ENCODE measurements at regions not wholly inside any gene's neighbourhood (a gene's known extent, or its start where the extent isn't known, plus 50 kb on each side); places are given as distances from the start of the nearest gene placed in this dataset.

DNA sequence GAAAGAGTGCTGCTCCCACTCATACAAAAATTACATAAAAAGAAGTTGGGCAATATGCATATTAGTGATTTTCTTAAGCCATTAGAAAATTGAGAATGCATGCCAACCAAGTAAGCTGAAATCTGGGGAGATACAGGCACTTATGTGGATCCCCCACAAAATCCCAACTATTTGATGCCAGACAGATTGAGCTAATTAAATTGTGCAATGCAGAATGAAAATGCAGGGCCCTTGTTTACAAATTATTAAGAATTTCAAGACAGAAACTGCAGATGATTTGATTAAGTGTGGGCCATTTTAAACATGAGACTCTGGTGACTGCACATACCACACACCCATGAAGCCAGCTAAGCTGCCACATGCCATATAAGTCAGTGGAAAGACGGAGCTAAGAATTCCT lies 554.5 kb downstream of the CBLN2 start:
- no peaks in the 10 kb centered on the region for H3K79me2 ChIP-seq (ENCODE audit: insufficient read depth, low read length)
- no peak overlapping the region for H3K9ac ChIP-seq (ENCODE audit: insufficient read depth, low read depth, low read length)
- intact Hi-C loops (cut with micrococcal nuclease; ENCODE audit: unreplicated experiment) = no loop called here
- peaks cover 13% of the 10 kb centered on the region for H3K9me3 ChIP-seq (ENCODE audit: low read length)
- no peaks in the 10 kb centered on the region; a peak in 1 of 5 replicates for H3K27me3 ChIP-seq (ENCODE audit: control insufficient read depth in 1 of 2, insufficient read depth in 2 of 2, low read length in 2 of 2)
- no peak overlapping the region for H3K4me2 ChIP-seq (ENCODE audit: low read depth, low read length)
- POLR2A ChIA-PET = no interaction called here
- H2AFZ ChIP-seq (ENCODE audit: low read length) = no peak overlapping the region
- FAIRE-seq (no peak), ATAC-seq (no peak), DNase-seq (ENCODE audit: low spot score) (no peak)
- BruUV-seq (replicated peaks) = no TSS peak
- no peak overlapping the region for H3K27ac ChIP-seq (ENCODE audit: extremely low read length, insufficient read depth, low read length)
- no peaks in the 10 kb centered on the region for H4K20me1 ChIP-seq (ENCODE audit: insufficient read depth, low read length)
- H3K36me3 ChIP-seq (replicated peaks in 1 of 2; ENCODE audit: control insufficient read depth in 1 of 2, insufficient read depth in 2 of 2, low read length in 2 of 2) = no peaks in the 10 kb centered on the region
- in situ Hi-C loops (cut with HindIII; ENCODE audit: extremely low pct_ligation_motif_present, low pct_unique_long_range_greater_than_20kb) = no loop called here
- CTCF ChIA-PET (ENCODE audit: low intra/inter-chr PET ratio, low total read pairs) = no interaction called here
- H3K4me3 ChIP-seq (replicated peaks in 1 of 3; ENCODE audit: insufficient read depth in 1 of 3, low read depth in 2 of 3, low read length in 3 of 3) = no peak overlapping the region
- H3K4me1 ChIP-seq (ENCODE audit: insufficient read depth, low read length) = no peaks in the 10 kb centered on the region
- TF ChIP-seq DNMT1 (CRISPR knock-in tag; IDR thresholded peaks at IDR 0.05) (no peak), KLF11 (CRISPR knock-in tag; IDR thresholded peaks at IDR 0.05) (no peak), ZNF292 (CRISPR knock-in tag; IDR thresholded peaks at IDR 0.05; ENCODE audit: borderline replicate concordance, low read depth) (no peak), ZNF709 (CRISPR knock-in tag; IDR thresholded peaks at IDR 0.05) (no peak)
- TF ChIP-seq, protein P1, sequence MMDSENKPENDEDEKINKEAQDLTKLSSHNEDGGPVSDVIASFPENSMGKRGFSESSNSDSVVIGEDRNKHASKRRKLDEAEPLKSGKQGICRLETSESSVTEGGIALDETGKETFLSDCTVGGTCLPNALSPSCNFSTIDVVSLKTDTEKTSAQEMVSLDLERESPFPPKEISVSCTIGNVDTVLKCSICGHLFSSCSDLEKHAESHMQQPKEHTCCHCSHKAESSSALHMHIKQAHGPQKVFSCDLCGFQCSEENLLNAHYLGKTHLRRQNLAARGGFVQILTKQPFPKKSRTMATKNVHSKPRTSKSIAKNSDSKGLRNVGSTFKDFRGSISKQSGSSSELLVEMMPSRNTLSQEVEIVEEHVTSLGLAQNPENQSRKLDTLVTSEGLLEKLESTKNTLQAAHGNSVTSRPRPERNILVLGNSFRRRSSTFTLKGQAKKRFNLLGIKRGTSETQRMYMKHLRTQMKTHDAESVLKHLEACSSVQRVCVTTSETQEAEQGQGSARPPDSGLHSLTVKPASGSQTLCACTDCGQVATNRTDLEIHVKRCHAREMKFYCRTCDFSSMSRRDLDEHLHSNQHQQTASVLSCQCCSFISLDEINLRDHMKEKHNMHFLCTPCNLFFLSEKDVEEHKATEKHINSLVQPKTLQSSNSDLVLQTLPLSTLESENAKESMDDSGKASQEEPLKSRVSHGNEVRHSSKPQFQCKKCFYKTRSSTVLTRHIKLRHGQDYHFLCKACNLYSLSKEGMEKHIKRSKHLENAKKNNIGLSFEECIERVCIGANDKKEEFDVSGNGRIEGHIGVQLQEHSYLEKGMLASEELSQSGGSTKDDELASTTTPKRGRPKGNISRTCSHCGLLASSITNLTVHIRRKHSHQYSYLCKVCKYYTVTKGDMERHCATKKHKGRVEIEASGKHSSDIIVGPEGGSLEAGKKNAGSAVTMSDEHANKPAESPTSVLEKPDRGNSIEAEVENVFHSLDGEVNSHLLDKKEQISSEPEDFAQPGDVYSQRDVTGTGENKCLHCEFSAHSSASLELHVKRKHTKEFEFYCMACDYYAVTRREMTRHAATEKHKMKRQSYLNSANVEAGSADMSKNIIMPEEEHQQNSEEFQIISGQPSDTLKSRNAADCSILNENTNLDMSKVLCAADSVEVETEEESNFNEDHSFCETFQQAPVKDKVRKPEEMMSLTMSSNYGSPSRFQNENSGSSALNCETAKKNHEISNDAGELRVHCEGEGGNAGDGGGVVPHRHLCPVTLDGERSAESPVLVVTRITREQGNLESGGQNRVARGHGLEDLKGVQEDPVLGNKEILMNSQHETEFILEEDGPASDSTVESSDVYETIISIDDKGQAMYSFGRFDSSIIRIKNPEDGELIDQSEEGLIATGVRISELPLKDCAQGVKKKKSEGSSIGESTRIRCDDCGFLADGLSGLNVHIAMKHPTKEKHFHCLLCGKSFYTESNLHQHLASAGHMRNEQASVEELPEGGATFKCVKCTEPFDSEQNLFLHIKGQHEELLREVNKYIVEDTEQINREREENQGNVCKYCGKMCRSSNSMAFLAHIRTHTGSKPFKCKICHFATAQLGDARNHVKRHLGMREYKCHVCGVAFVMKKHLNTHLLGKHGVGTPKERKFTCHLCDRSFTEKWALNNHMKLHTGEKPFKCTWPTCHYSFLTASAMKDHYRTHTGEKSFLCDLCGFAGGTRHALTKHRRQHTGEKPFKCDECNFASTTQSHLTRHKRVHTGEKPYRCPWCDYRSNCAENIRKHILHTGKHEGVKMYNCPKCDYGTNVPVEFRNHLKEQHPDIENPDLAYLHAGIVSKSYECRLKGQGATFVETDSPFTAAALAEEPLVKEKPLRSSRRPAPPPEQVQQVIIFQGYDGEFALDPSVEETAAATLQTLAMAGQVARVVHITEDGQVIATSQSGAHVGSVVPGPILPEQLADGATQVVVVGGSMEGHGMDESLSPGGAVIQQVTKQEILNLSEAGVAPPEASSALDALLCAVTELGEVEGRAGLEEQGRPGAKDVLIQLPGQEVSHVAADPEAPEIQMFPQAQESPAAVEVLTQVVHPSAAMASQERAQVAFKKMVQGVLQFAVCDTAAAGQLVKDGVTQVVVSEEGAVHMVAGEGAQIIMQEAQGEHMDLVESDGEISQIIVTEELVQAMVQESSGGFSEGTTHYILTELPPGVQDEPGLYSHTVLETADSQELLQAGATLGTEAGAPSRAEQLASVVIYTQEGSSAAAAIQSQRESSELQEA (CRISPR knock-in tag; IDR thresholded peaks at IDR 0.05; ENCODE audit: not compliant biosample characterization) = no peak
- 0% methylated on average over 1 of the region's 1 CpG for WGBS (ENCODE audit: low lambda C conversion rate)

Measured in HepG2 (cell line).